HG02884 (cell line): ENCODE measurements at regions not wholly inside any gene's neighbourhood (a gene's known extent, or its start where the extent isn't known, plus 50 kb on each side); places are given as distances from the start of the nearest gene placed in this dataset.

Experiments
- ATAC-seq: cut with Tn5 transposase; IDR thresholded peaks from one replicate; pipeline ENCODE4 v1.9.1; 2021; ENCODE audit warnings: mild to moderate bottlenecking, moderate library complexity; ENCODE audit not compliant: unreplicated experiment

DNA sequence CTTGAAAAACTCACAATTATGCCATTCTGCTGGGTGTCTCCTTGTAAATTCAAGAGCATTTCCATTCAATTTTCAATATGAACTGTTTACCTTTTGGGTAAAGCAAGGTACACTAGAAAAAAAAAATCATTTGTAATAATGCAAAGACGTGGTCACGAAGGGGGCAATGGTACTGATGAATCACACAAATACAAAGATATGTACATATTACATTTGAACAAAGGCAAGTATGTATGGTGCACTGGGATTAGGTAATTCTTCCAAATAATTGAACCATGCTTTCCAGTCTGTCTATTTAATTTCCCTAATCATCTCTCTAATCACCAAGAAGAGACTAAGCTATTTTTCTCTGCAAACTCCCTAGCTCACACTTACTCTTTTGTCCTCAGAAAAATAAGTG is 63.4 kb upstream of the RNF38 start:
- ATAC-seq: no peak

DNA sequence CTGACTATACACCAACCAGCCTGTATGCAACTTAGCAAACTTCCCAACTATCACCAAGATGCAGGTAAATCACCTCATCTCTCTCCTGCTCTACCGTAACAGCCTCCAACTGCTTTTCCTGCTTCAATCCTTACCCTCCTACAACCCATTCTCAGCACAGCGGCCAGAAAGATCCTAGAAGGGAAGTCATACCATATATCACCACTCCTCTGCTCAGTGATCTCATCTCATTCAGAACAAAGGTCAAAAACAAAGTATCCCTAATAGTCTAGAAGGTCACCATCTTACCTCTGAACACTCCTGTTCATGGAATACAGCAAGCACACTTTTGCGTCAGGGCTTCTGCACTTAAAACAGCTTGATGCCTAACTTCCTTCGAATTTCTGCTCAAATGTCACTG is 62.2 kb upstream of the RNF38 start:
- no peak for ATAC-seq

DNA sequence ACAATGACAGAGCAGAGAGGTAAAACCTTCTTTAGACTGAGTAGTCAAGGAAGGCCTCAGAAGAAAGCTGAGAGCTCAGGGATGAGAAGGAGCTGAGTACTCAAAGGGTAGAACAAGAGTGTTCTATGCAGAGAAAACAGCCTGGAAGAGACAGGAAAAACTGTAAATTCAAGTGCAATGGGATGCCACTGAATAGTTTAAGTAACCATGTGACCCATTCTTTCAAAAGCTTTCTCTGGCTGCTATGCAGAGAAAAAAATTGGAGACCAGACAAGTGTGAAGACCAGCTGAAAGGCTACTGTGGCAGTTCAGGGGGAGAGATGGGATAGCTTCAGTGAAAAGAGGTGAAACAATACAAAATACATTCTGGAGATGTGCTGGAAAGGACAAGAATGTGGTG is 61.3 kb upstream of the RNF38 start:
- ATAC-seq: no peak

DNA sequence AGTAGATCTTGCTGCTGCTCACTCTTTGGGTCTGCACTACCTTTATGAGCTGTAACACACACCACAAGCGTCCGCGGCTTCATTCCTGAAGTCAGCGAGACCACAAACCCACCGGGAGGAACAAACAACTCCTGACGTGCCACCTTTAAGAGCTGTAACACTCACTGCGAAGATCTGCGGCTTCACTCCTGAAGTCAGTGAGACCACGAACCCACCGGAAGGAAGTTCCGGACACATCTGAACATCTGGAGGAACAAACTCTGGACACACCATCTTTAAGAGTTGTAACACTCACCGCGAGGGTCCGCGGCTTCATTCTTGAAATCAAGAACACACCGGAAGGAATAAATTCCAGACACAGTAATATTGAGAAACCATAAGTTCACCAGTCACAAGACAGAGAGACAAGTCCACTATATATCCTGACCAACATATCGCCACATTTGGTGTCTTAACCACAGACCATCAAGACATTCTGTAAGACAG is 58.4 kb upstream of the RNF38 start:
- ATAC-seq: peak; percentile 55

DNA sequence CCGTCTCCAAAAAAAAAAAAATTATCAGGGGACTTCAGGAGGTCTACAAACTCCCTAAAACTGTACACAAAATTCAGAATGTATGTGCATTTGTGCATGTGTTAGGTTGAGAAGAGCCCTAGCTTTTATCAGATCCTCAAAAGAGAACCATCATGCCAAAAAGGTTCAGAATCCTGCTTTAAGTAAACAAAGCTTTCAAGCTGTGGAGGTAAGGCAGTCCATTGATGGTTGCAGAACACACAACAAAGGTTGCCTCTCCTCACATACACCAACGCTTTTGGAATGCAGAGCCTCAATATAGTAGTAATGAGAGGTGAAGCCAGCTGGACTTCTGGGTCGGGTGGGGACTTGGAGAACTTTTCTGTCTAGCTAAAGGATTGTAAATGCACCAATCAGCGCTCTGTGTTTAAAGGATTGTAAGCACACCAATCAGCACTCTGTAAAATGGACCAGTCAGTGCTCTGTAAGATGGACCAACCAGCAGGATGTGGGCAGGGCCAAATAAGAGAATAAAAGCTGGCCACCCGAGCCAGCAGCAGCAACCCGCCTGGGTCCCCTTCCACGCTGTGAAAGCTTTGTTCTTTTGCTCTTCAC is 57.9 kb upstream of the RNF38 start:
- ATAC-seq: no peak

DNA sequence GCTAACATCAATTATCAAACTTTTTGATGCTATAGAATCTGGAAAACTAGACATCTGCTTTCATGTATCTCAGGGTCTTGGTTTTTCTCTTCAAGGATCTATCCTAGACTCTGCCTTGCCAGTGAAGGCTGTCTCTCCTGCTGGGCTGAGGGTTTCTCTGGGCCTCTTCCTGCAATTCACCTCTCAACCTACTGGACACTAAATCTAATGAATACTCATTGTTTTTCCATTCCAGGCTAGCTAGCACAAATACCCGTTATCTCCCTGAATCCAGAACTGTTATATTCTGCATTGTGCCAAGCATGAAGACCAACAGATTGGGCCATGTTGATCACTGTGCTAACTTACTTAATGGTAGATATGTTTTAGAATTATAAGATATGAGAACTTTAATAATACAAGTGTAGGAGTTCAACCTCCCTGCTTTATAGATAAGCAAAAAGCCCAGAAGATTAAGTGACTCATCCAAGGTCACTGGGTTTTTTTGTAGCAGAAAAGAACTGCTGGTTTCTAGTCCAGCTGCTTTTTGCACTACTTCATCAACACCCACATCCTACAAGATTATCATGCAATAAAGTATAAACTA is 56.5 kb upstream of the RNF38 start:
- no peak for ATAC-seq

DNA sequence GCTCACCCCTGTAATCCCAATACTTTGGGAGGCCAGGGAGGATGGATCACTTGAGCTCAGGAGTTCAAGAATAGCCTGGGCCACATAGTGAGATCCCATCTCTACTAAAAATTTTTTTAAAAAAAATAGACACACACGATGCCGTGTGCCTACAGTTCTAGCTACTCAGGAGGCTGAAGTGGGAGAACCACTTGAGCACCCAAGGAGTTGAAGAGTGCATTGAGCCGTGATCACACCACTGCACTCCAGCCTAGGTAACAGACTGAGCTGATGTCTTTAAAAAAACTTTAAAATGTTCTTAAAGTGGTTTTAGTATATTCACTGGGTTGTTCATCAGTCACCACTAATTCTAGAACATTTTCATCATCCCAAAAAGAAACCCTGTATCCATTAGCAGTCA is 51.9 kb upstream of the RNF38 start:
- no peak for ATAC-seq

DNA sequence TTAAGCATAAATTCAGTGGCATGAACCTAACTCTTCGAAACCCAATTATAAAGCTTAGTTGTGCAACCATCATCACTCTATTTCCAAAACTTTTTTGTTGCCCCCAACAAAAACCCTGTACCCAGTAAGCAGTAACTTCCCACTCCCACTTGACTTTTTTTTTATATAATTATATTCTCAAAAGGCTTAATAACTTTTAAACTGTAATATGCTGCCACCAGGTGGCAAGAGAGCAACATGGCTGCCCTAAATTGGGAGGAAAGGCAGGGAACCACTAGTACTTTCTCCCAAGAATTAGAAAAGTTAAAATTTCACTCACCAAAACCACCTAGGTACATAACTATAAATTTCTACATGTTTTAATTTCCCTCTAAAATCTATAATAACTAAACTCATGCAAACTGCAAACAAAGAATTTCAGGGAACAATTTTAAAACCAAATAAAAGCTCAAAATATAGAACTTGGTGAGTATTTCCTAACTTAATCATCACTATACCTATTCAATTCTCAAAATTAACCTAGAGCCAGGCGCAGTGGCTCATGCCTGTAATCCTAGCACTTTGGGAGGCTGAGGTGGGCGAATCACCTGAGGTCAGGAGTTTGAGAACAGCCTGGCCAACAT is 50.2 kb upstream of the RNF38 start:
- no peak for ATAC-seq
